Liver (tissue), 2 donors: ENCODE measurements at regions not wholly inside any gene's neighbourhood (a gene's known extent, or its start where the extent isn't known, plus 50 kb on each side); places are given as distances from the start of the nearest gene placed in this dataset.

ENCODE experiments used
- CTCF ChIP-seq: fragments of 150-350 bp; IDR thresholded peaks from 2 replicates; pipeline ENCODE4 v1.5.1; 2017; ENCODE audit warnings: improper control_type of control experiment, low read depth, low read length; ENCODE audit not compliant: missing input control
- ZBTB33 ChIP-seq: IDR thresholded peaks from 2 replicates; pipeline ENCODE4 v1.6.1; 2016; ENCODE audit warnings: antibody characterized with exemption
- donor health status: healthy.

- TF ChIP-seq CTCF: no peak
- no peak for TF ChIP-seq ZBTB33
Measured at GRCh38 chr15:70440416-70441138, 322.8 kb downstream of the UACA start.
